GM12878 (cell line): ENCODE measurements at regions not wholly inside any gene's neighbourhood (a gene's known extent, or its start where the extent isn't known, plus 50 kb on each side); places are given as distances from the start of the nearest gene placed in this dataset.

Source experiments
- ATAC-seq: fragments of 200-7000 bp; cut with Tn5 transposase; 3 replicates; pipeline ENCODE4 v1.9.1; 2020; ENCODE audit warnings: mild to moderate bottlenecking, moderate library complexity
- BruUV-seq: library from RNA; stranded (reverse); fragments of 400-500 nt; replicated peaks from 2 replicates; lab custom pipeline; 2021; lab: Mats Ljungman, UMichigan
- CTCF ChIA-PET: fragments of 300-600 bp; sonication (Branson Sonifier 250); formaldehyde crosslinking; extraction: SDS; loops from one replicate; lab custom pipeline; 2021; ENCODE audit warnings: inconsistent platforms; lab: Yijun Ruan, JAX
- POLR2A ChIA-PET: fragments of 350-600 bp; formaldehyde crosslinking; extraction: SDS; loops from one replicate; lab custom pipeline; 2021; ENCODE audit warnings: inconsistent platforms; lab: Charles Lee
- RAD21 ChIA-PET: fragments of 300-600 bp; sonication (Branson Sonifier 250); formaldehyde crosslinking; loops from one replicate; lab custom pipeline; 2023; ENCODE audit warnings: antibody characterized with exemption; ENCODE audit not compliant: unreplicated experiment; lab: Charles Lee
- SMC1A ChIA-PET: fragments of 300-600 bp; sonication (Branson Sonifier 250); formaldehyde crosslinking; loops from one replicate; lab custom pipeline; 2023; ENCODE audit not compliant: unreplicated experiment, uncharacterized antibody; lab: Charles Lee
- DNase-seq: peaks from one replicate; pipeline ENCODE4 v3.0.0-alpha.2; 2011; ENCODE audit warnings: low read depth, low spot score
- FAIRE-seq: peaks from 3 replicates; lab custom pipeline; 2011; peaks lifted over from hg19 to GRCh38; lab: Jason Lieb, UNC
- H2AFZ ChIP-seq: 2 replicates; pipeline ENCODE4 v1.6.0; 2011; ENCODE audit warnings: low read depth, low read length, control low read depth; ENCODE audit not compliant: control insufficient read depth
- H3K27ac ChIP-seq: 2 replicates; pipeline ENCODE4 v1.5.1; 2011; ENCODE audit warnings: control low read depth; ENCODE audit not compliant: control insufficient read depth, insufficient read depth
- H3K27me3 ChIP-seq, 2 experiments: replicated peaks in 1 of 2; 2 replicates each; pipeline versions ENCODE4 v1.6.0 to v1.6.1; 2011; ENCODE audit warnings: low read length in 1 of 2; ENCODE audit not compliant: control insufficient read depth in 2 of 2, insufficient read depth in 2 of 2
- H3K36me3 ChIP-seq, 2 experiments: 2 replicates each; pipeline ENCODE4 v1.5.1; 2011; ENCODE audit warnings: low read length in 1 of 2; ENCODE audit not compliant: control insufficient read depth in 2 of 2, insufficient read depth in 2 of 2
- H3K4me1 ChIP-seq: 2 replicates; pipeline ENCODE4 v1.6.1; 2011; ENCODE audit warnings: mild to moderate bottlenecking, low read length, moderate library complexity, mixed read lengths; ENCODE audit not compliant: control insufficient read depth, insufficient read depth
- H3K4me2 ChIP-seq: 2 replicates; pipeline ENCODE4 v1.6.0; 2011; ENCODE audit warnings: control low read depth; ENCODE audit not compliant: control insufficient read depth, insufficient read depth
- H3K4me3 ChIP-seq: fragments of 200-600 bp; sonication (generic); 2 replicates; pipeline ENCODE4 v1.5.1; 2016
- H3K79me2 ChIP-seq: 2 replicates; pipeline ENCODE4 v1.6.0; 2011; ENCODE audit warnings: low read length; ENCODE audit not compliant: control insufficient read depth, insufficient read depth
- H3K9ac ChIP-seq: 2 replicates; pipeline ENCODE4 v1.8.0; 2011; ENCODE audit warnings: low read length, control low read depth, mixed read lengths; ENCODE audit not compliant: control insufficient read depth, insufficient read depth
- H3K9me3 ChIP-seq: replicated peaks from 3 replicates; pipeline ENCODE4 v1.5.1; 2011; ENCODE audit warnings: mild to moderate bottlenecking, low read length; ENCODE audit not compliant: control insufficient read depth, insufficient read depth
- H4K20me1 ChIP-seq: 2 replicates; pipeline ENCODE4 v1.6.0; 2011; ENCODE audit not compliant: control insufficient read depth, insufficient read depth
- HSF1 ChIP-seq: fragments of 150-350 bp; IDR thresholded peaks from 2 replicates; pipeline ENCODE4 v1.6.1; 2014; ENCODE audit warnings: mild to moderate bottlenecking, low read depth, low read length
- MYC ChIP-seq: IDR thresholded peaks from 2 replicates; pipeline ENCODE4 v1.6.1; 2011; ENCODE audit warnings: mild to moderate bottlenecking, low read length, moderate library complexity, inconsistent platforms; ENCODE audit not compliant: insufficient read depth, insufficient replicate concordance, insufficient read length, severe bottlenecking
- RAD21 ChIP-seq: IDR thresholded peaks from 2 replicates; pipeline ENCODE4 v1.6.1; 2011; ENCODE audit warnings: mild to moderate bottlenecking, low read depth, low read length, moderate library complexity; ENCODE audit not compliant: insufficient read depth
- STAT1 ChIP-seq: fragments of 450-650 bp; conservative IDR thresholded peaks from 2 replicates; pipeline ENCODE4 v1.6.1; 2014; ENCODE audit warnings: antibody characterized with exemption, mild to moderate bottlenecking
- ZBED1 ChIP-seq: IDR thresholded peaks from 2 replicates; pipeline ENCODE4 v1.6.1; 2016; ENCODE audit warnings: borderline replicate concordance
- ZNF24 ChIP-seq: fragments of 450-650 bp; IDR thresholded peaks from 2 replicates; pipeline ENCODE4 v1.6.1; 2017; ENCODE audit warnings: antibody characterized with exemption, mild to moderate bottlenecking
- WGBS: methylation state at CpG from one replicate; pipeline ENCODE4 v1.1.6; 2016; ENCODE audit warnings: low lambda C conversion rate; ENCODE audit not compliant: insufficient replicate concordance, insufficient coverage; ENCODE audit errors: missing lambda C conversion rate; 5-methylcytosine and 5-hydroxymethylcytosine counted together
- in situ Hi-C: fragments of 300-500 bp; cut with MboI; formaldehyde crosslinking; loops from 9 replicates; pipeline ENCODE4 v1.14.3; 2018; ENCODE audit warnings: mixed read lengths
- intact Hi-C: fragments of 100-400 bp; cut with micrococcal nuclease; formaldehyde crosslinking; loops from one replicate; pipeline ENCODE4 v1.14.2; 2022; ENCODE audit not compliant: unreplicated experiment
- TF ChIP-seq, protein P1 (sequence below): IDR thresholded peaks from 2 replicates; pipeline ENCODE4 v1.6.1; 2012; ENCODE audit warnings: low read length, inconsistent platforms

GRCh38 chr2:78907089-78907488 lies 118.4 kb upstream of the REG3G start (continued):
- TF ChIP-seq, protein P1, sequence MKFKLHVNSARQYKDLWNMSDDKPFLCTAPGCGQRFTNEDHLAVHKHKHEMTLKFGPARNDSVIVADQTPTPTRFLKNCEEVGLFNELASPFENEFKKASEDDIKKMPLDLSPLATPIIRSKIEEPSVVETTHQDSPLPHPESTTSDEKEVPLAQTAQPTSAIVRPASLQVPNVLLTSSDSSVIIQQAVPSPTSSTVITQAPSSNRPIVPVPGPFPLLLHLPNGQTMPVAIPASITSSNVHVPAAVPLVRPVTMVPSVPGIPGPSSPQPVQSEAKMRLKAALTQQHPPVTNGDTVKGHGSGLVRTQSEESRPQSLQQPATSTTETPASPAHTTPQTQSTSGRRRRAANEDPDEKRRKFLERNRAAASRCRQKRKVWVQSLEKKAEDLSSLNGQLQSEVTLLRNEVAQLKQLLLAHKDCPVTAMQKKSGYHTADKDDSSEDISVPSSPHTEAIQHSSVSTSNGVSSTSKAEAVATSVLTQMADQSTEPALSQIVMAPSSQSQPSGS, result no peak
- TF ChIP-seq HSF1, result no peak
- no peak for TF ChIP-seq ZNF24
- TF ChIP-seq, all 136 proteins: peak for 0

DNA sequence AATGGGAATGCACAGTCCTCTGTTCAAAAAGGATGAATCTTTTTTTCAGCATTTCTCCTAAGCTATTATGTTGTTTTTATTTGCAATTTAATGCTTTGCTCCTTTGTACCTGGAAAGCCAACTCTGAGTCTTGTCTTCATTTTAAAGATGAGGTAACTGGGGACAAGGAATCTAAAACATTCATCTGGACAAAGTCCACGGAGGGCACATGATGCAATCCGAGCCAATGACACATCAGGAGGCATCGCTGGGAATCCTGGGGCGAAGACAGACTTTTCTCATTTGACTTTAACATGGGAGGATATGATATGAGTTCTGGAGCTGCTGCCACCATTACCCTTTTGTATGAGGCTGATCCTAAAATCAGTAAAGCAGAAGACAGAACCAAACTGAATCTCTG lies 116.5 kb upstream of the REG3G start:
- H3K4me2 ChIP-seq, result no peak overlapping the region
- DNase-seq, result no peak
- no peaks in the 10 kb centered on the region for H3K79me2 ChIP-seq
- no peaks in the 10 kb centered on the region for H4K20me1 ChIP-seq
- 34% methylated on average over 4 of the region's 4 CpGs for WGBS
- CTCF ChIA-PET, result no interaction called here
- H2AFZ ChIP-seq, result no peak overlapping the region
- POLR2A ChIA-PET, result no interaction called here
- intact Hi-C loops (no loop called here), in situ Hi-C loops (no loop called here)
- no peak overlapping the region for H3K4me3 ChIP-seq
- BruUV-seq, result no TSS peak
- no peak overlapping the region for H3K27ac ChIP-seq
- no peaks in the 10 kb centered on the region for H3K36me3 ChIP-seq
- H3K4me1 ChIP-seq, result no peaks in the 10 kb centered on the region
- H3K9me3 ChIP-seq, result no peaks in the 10 kb centered on the region
- SMC1A ChIA-PET, result no interaction called here
- ATAC-seq, result no peak
- TF ChIP-seq ZBED1 (no peak), MYC (no peak), STAT1 (no peak), RAD21 (no peak)
- H3K9ac ChIP-seq, result no peak overlapping the region
- FAIRE-seq, result no peak
- RAD21 ChIA-PET, result no interaction called here
- no peaks in the 10 kb centered on the region for H3K27me3 ChIP-seq
